ENCODE measurements at regions not wholly inside any gene's neighbourhood (a gene's known extent, or its start where the extent isn't known, plus 50 kb on each side); places are given as distances from the start of the nearest gene placed in this dataset.
"Not testable (repeated sequence)": the region's sequence is repeated elsewhere in the genome, so short reads cannot be mapped to it uniquely, and the experiment has no call there.

DNA sequence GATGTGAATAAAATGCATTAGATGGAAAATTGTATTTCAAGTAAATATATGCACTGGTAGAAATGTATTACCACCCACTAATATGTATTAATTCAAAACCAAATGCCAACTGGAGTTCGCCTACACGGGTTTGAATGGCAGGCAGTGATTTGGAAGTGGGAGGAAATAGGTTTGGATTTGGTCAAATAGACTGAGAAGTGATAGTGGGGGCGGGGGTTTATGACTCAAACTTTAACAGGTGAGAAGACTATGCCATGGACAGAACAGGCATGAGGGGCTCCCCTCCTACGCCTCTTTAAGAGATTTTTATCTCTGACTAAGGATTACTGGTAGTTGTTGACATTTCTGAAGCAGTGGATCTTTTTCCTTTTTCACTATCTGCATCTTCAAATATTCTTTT is 677.8 kb downstream of the NTRK3 start:
- no peak for DNase-seq (ENCODE audit: low spot score)

DNA sequence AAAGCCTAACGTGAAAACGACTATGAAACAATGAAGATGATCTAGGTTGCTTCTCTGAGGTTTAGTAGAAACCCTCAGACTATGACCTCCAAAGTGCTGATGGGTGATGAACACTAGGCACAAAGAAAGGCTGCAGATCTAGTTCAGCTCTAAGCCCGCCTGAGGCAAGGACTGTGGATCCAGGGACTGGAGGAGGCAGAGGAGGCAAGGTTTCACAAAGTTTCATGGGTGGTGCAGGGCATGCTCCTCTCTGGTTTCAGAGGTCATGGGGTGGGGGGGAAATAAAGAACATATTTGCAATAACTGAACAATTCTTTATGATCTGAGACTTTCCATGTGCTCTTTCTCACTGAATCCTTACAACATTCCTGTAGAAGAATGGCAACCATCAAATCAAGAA is 679.2 kb downstream of the NTRK3 start:
- no peak for DNase-seq (ENCODE audit: low spot score)

DNA sequence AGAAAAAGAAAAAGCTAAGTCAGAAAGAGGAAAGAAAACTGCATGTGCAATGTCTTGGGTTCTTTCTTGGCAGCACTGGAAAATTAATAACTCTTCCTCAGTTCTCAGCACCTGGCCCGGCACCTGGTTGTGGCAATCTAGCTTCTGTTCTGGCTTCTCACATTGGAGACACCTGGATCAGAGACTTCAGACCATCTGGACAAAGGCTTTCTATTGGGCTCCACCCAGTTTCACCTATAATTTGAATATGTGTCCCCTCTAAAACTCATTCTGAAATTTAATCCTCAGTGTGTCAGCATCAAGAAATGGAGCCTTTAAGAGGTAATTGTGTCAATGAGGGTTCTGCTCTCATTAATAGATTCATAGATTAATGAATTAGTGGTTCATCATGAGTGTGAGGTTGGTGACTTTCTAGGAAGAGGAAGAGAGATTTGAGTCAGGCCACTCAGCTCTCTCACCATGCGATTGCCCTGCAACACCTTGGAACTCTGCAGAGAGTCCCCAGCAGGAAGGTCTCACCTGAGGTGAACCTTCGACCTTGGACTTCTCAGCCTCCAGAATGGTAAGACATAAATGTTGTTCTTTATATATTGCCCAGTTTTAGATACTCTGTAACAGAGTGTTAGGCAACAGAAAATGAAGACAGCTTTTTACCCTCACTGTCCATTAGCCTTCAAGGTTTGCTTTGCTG is 679.9 kb downstream of the NTRK3 start:
- no peak for DNase-seq (ENCODE audit: low spot score)

DNA sequence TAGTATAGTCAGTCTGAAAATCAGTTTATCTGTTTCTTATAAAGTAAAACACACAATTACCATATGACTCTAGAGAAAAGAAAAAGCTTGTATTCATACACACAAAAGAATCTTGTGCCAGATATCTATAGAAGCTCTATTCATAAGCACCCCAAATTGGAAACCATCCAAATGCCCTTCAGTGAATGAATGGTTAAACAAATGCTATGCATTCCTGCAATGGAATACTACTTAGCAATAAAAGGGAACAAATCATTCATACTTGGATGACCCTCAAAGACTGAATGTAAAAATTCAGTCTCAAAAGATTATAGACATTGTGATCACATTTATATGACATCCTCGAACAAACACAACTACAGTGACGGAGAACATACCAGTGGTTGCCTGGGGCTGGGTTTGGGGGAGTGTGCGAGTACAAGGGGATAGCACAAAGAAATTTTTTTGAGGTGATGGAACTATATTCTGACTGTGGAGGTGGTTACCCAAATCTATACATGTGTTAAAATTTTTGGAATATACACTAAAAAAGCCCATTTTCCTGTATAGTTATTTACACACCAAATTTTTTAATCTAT is 680.6 kb downstream of the NTRK3 start:
- no peak for DNase-seq (ENCODE audit: low spot score)

DNA sequence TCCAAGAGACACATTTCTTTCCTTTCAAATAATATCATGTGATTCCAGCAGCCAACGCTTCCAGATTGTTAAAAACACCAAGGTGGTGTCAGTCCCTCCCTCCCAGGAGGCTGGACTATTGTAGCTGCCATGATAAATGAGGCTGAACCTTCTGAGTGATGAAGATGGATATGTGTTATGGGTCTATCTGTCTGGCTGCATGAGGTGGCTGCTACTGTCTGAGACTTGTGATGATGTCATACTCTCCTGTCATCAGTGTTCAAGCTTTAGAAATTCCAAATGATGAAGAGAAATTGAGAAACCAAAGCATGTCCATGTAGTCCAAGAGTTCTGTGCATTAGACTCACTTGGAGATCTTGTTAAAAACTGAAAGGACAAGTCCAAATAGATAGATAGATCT is 683.0 kb downstream of the NTRK3 start:
- DNase-seq (ENCODE audit: low spot score) = no peak

DNA sequence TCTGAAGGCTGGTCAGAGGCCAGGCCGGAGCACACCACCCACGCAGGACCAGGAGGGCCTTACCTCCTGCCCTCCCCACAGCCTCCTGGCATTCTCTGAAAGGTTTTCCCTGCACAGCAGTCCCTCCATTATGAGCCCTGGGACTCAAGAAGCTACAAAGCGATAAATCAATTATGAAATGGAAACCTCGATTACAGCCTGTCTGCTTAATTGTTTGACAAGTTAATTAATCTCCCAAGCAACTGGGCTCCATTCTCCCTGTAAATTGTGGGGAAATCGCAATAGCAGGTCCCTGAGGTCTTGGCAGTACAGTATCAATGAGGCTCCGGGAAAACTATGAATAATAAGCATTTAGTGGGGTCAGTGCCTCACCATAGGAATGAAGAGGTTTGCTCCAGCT is 683.5 kb downstream of the NTRK3 start:
- no peak for DNase-seq (ENCODE audit: low spot score)

DNA sequence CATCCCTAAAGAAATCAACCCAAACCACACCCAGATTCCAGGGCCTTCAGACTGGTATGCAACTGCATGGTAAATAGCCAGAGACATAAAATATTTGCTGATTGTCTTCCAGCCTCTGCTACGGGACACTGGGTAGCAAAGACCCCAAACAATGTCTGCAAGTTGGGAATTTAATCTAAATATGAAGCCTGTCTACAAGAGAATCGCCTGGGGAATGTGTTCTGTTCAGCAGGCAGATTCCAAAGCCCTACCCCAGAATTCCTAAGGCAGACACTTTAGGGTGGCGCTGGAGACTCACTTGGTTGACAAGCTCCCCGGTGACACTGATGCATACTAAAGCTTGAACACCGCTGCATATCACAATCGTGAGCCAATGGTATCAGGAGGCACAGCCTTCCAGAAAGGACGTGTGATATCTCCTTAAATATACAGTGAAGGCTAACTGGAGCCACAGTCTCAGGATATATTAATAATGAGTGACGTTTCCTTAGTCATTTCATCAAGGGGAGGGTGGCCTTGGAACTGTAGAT is 684.1 kb downstream of the NTRK3 start:
- no peak for DNase-seq (ENCODE audit: low spot score)

DNA sequence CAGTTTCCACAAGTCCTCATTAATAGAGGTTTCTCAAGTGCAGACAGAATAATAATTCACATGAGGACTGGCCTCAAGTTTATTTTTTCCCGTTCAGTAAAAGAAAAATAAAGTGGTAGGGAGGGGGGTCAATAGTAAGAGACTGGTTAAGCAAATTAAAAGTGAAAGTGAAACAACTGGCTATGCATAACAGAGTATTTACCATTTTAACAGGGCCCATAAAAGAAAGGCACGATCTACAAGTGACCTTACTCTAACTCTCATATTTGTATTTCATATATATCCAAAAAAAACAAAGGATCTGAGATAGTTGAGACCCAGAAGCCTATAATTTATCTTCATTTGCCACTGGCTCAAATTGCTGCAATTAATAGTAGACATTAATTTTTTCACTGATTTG is 686.3 kb downstream of the NTRK3 start:
- DNase-seq (ENCODE audit: low spot score) = peak; percentile 4

DNA sequence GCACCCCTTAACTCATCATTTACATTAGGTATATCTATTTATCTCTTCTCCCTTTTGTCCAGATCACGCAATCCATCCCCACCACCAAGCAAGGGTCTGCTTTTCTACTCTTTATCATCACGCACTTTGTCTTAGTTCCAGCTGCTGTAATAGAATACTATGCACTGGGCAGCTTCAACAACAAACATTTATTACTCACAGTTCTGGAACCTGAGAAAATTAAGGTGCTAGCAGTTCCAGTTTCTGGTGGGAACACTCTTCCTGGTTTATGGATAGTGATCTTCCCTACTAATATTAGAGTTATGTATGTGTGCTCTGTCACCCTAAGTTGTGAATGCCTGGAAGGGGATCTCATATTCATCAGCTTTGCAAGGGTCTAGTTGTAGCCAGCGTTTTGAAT is 687.0 kb downstream of the NTRK3 start:
- no peak for DNase-seq (ENCODE audit: low spot score)

DNA sequence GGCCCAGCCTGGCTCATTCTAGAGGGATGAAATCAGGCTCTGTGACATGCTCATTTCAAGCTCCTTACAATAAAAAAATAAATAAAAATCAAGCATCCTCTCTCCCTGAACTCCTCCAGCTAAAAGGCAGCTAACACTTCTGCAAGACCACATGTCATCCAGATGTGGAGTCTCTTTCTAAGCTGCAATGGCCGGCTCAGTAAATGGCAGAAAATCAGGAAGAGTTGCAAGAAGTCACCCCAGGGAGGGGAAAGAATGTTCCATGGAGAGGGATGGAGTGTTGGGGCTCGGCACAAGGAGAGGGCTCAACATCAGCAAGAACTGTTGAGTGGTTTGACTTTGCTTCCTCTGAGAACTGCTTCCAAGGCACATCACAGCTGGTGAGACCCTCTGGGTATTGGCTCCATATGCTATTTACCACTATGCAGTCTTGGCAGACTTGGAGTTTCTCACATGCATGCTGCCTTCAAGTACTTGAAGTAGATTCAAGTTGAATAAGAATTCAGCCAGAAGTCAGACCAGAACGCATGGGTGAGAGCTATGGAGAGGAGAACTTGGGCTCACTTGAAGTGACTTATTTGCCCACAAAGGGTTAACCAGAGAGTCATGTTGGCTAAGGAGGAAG is 689.0 kb downstream of the NTRK3 start:
- DNase-seq (ENCODE audit: low spot score) = no peak

DNA sequence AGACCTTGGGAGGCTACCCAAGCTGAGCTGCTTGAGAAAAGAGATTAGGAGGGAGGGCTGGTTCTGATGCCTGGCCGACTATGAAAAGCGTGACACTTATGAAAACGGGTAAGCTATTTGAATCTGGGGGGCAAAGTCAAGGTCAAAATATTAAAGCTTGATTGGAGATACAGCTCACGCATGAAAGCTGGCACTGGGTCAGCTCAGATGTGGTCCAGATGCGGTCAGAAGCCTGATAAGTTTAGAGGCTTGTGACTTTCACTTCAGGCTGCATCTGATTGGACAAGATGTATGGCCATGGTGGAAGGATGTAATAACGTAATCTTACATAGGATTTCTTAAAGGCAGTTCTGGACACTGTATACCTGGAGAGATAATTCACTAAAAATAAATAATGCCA is 690.3 kb downstream of the NTRK3 start:
- no peak for DNase-seq (ENCODE audit: low spot score)

DNA sequence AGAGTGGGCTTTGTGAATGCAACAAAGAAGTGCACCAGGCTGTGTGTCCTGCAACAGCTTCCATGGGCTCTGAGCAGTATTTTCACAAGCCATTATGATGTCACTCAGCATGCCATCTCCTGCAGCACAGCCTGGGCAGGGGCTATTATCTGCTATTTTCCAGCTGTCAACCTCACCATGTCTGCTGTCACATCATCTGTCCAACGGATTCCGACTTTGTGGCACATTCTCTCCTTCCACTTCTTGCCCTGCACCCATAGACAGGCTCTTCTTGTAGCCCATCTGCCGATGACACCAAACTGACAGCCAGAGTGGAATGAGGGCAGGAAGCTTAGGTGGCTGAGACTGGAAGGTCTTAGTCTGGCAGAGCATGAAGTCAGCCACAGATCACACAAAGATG is 691.9 kb downstream of the NTRK3 start:
- no peak for DNase-seq (ENCODE audit: low spot score)

DNA sequence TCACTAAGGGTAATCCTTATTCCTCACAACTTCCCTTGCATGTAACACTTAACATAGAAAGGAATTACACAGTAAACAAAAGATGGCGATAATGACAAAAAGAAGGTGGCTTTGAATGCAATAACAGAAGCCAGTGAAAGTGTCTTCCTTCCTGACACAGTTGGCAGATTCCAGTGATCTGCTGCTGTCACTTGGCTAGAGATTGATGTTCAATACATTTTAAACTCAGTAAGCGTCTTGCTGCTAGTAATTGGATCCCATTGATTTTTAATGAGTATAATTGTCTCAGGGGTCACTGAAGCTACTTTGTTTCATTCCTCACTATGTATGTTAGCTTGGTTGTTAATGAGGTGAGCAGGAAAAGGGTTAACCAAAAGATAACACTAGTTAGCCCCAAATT is 692.7 kb downstream of the NTRK3 start:
- DNase-seq (ENCODE audit: low spot score) = no peak

DNA sequence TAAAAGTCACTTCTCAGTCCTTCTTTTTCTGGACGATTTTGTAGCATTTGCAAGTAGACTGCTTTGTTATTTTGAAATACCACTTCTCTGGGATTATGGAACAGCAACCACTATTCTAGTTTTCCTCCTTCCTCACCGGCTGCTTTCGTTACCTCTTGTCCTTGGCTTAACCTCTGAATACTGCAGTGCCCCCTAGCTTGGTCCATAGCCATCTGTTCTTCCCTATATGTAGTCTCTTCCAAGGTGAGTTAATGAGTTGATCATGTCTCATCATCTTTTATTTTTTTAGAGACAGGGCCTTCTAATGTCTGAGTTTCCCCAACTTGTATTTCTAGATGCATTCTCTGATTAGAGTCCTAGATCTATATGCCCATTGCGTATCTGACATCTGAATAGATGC is 694.3 kb downstream of the NTRK3 start:
- DNase-seq (ENCODE audit: low spot score) = no peak

DNA sequence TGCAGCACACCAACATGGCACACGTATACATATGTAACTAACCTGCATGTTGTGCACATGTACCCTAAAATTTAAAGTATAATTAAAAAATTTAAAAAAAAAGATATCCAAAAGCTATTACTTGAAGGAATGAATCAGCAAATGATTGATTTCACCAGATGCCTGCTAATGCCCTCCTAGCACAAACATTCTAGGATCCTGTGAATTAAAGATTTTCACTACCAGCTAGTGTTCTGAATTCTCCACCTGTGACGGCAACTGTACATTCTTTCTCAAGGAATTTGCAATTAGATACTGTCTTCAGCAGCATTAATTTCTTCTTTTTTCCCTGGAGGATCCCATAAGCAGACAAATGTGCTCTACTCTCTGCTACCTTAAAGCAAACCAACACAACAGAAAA is 694.9 kb downstream of the NTRK3 start:
- no peak for DNase-seq (ENCODE audit: low spot score)

DNA sequence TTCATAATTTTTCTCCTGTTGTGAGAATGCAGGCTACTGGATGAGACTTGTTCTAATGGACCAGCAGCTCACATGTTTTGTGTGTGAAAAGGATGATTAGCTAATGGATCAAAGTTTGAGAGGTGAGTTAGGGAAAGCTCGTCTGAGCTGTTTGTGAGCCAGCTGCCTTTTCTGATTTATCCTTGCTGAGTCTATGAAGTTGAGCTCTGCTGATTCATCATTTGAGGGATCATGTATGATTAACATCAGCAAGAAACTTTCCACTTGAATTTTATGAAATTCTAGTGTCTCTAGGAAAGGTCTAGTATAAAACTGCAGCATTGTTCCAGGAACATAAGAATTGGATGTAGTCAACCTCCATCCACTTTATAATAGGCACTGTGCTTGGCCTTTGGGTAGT is 698.7 kb downstream of the NTRK3 start:
- DNase-seq (ENCODE audit: low spot score) = no peak

DNA sequence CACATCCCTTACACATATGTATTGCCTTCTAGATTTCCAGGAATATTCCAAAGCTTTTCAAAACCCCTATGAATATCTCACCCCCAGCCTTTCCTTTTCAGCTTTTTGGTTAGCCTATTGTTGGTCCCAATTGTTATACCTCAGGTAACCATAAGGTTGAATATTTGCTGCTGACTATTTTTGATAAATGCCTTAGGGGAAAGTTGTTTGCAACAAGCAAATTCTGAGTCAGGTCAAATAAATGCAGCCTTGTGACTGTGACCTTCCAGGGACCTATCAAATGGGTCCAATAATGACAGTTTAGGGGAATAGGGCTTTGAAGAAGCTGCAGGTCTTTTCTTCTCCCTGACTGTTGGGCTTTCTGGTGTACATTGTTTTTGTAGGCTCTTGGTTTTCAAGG is 699.7 kb downstream of the NTRK3 start:
- DNase-seq (ENCODE audit: low spot score) = no peak

DNA sequence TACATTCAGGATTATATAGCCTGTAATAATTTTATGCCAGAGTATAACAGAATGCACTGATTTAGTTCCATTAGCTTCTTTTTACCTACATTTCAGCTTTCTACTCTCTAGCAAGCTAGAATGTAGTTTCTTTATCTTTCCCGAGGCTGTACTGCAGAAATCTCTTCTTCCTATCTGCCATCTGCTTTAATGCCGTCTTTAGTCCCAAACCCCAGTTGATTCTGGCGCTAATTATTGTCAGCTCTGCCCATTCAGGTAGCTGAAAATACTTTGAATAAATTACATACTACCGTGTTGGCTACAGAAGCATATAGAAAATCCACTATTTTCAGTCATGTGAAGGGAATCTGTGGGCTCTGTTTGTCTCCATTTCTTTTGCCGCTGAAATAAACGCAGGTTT is 706.7 kb downstream of the NTRK3 start:
- DNase-seq (ENCODE audit: low spot score) = no peak

DNA sequence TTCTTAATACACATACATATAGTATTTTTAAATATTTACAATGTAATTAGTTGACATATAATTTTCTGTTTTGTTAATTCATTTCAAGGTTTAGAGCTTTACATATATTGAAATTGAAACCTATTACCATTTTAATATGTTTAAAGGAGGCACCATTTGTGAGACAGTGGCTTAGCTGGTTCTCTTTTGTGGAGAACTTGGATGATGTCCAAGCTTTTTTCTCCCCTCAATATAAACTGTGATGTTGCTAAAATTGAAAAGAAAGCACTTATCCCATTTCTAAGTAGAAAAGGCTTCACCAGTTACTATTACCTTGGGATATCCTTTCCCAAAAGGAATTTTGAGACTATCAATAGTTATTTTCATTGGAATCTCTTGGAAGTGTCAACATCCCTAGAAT is 707.2 kb downstream of the NTRK3 start:
- DNase-seq (ENCODE audit: low spot score) = no peak

DNA sequence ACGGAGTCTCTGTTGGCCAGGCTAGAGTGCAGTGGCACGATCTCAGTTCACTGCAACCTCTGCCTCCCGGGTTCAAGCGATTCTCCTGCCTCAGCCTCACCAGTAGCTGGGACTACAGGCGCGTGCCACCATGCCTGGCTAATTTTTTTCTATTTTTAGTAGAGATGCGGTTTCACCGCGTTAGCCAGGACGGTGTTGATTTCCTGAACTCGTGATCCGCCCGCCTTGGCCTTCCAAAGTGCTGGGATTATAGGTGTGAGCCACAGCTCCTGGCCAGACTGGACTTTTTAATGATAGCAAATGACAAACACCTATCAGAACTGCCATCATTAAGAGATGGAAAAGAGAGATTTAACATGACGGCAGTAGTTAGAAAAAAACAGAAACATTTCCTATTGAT is 707.9 kb downstream of the NTRK3 start:
- DNase-seq (ENCODE audit: low spot score) = not testable (repeated sequence)

DNA sequence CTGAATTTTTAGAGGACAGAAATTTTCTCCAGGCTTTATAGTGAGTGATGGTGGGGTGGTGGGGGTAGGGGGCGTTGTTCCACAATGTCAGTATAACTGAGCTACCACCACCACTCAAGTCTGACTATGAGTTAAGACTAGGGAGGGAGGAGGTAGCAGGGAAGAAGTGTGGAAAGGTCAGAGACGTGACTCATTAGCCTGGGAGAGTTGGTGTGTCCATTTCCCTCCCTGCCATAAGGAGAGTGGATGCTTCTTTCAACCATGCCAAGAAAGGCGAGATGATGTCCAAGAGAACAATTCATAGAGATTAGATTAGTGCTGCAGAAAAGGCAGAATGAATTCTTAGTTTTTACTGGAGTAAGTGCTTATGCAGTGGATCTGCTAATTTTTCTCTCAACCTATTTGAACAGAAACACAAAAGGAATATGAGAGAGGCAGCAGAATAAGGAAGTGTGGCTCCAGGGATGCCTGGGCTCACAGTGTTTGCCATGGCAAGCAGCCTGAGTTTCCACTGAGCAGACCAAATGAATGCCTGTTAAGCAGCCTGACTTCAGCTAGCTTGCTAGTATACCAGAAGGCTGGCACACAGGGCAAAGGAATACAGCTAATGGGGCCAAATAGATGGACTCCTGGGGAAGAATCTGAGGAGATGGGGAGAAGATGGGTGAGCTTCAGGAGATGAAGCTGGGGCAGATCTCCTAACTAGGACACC is 708.9 kb downstream of the NTRK3 start:
- DNase-seq (ENCODE audit: low spot score) = no peak

DNA sequence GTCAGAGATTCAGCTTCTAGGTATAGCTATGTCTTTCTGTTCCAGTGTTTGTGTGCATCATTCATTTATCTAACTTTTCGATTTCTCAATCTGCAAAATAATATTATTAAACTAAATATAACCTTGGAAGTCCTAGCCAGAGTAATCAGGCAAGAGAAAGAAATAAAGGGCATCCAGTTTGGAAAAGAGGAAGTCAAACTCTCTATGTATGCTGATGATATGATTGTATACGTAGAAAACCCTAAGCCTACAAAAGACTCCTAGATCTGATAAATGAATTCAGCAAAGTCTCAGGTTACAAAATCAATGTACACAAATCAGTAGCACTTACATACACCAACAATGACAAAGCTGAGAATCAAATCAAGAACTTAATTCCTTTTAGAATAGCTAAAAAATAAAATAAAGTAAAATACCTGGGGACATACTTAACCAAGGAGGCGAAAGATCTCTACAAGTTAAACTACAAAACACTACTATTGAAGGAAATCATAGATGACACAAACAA is 718.2 kb downstream of the NTRK3 start:
- no peak for DNase-seq (ENCODE audit: low spot score)

DNA sequence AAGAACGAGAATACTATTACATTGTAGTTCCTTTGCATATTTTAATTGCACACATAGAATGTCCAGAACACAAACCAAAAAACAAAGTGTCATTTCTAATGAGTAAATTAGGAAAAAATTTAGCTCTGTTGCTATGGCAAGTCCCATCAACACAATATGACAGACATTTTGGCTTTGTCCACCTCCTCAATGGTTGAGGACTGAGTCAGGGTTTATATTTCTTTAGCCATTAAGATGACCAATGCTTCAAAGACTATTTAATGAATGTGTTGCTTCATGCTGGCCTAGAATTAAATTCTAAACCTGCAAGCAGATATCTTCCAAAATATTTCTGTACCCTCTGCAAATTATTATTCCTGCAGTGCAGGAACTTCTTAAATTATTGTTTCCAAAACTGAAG is 719.2 kb downstream of the NTRK3 start:
- DNase-seq (ENCODE audit: low spot score) = no peak

Measured in hepatic stellate cell (primary cell).